WTC11 (cell line): ENCODE measurements at regions not wholly inside any gene's neighbourhood (a gene's known extent, or its start where the extent isn't known, plus 50 kb on each side); places are given as distances from the start of the nearest gene placed in this dataset.
A peak's percentile ranks its signal among the peaks of the same experiment; 100 is the strongest.

Experiments
- ATAC-seq: fragments of 200-7000 bp; cut with Tn5 transposase; 2 replicates; pipeline ENCODE4 v1.10.0; 2021; ENCODE audit warnings: mild to moderate bottlenecking, moderate library complexity
- CTCF ChIA-PET: fragments of 300-600 bp; sonication (Branson Sonifier 250); formaldehyde crosslinking; loops from one replicate; lab custom pipeline; 2021; ENCODE audit warnings: antibody characterized with exemption; lab: Charles Lee
- POLR2A ChIA-PET: fragments of 350-600 bp; sonication (Branson Sonifier 250); formaldehyde crosslinking; loops from one replicate; lab custom pipeline; 2021; ENCODE audit warnings: antibody characterized with exemption; lab: Charles Lee
- DNase-seq: peaks from one replicate; pipeline ENCODE4 v3.0.0; 2021; ENCODE audit warnings: low spot score
- H3K27ac Mint-ChIP-seq: 2 replicates; pipeline ENCODE4 v1.8.0; 2021; ENCODE audit warnings: mixed read lengths
- H3K27me3 Mint-ChIP-seq: 2 replicates; pipeline ENCODE4 v1.8.0; 2021; ENCODE audit warnings: low read depth, mild to moderate bottlenecking, moderate library complexity, mixed read lengths
- H3K36me3 Mint-ChIP-seq: 2 replicates; pipeline ENCODE4 v1.8.0; 2021; ENCODE audit warnings: mixed read lengths
- H3K4me1 Mint-ChIP-seq: 2 replicates; pipeline ENCODE4 v1.8.0; 2022; ENCODE audit warnings: mixed read lengths
- H3K4me3 Mint-ChIP-seq: 2 replicates; pipeline ENCODE4 v1.8.0; 2021; ENCODE audit warnings: mild to moderate bottlenecking, moderate library complexity, mixed read lengths
- H3K9me3 Mint-ChIP-seq: 2 replicates; pipeline ENCODE4 v1.8.0; 2021; ENCODE audit warnings: mixed read lengths
- CREB1 ChIP-seq: sonication (generic); formaldehyde crosslinking; IDR thresholded peaks from 2 replicates; pipeline ENCODE4 v1.8.0; 2023; ENCODE audit warnings: mild to moderate bottlenecking, missing genetic modification reagents
- FOXP1 ChIP-seq: sonication (generic); formaldehyde crosslinking; IDR thresholded peaks from 2 replicates; pipeline ENCODE4 v1.8.0; 2022; ENCODE audit warnings: missing genetic modification reagents, mild to moderate bottlenecking, moderate library complexity, borderline replicate concordance
- GABPB1 ChIP-seq: sonication (generic); formaldehyde crosslinking; IDR thresholded peaks from 2 replicates; pipeline ENCODE4 v1.8.1; 2023; ENCODE audit warnings: mild to moderate bottlenecking, missing genetic modification reagents
- GRHL2 ChIP-seq: fragments of 250-450 bp; sonication (Bioruptor Pico); IDR thresholded peaks from 2 replicates; pipeline ENCODE4 v1.8.0; 2022; ENCODE audit warnings: mild to moderate bottlenecking, moderate library complexity; ENCODE audit not compliant: insufficient replicate concordance, severe bottlenecking
- MXD4 ChIP-seq: fragments of 250-450 bp; sonication (Bioruptor Pico); IDR thresholded peaks from 2 replicates; pipeline ENCODE4 v1.8.0; 2021; ENCODE audit warnings: mild to moderate bottlenecking, moderate library complexity, borderline replicate concordance
- NR1H2 ChIP-seq: sonication (generic); formaldehyde crosslinking; IDR thresholded peaks from 2 replicates; pipeline ENCODE4 v1.9.0; 2021; ENCODE audit warnings: mild to moderate bottlenecking, moderate library complexity, missing genetic modification reagents
- NR2C2 ChIP-seq: sonication (generic); formaldehyde crosslinking; IDR thresholded peaks from 2 replicates; pipeline ENCODE4 v1.8.0; 2022; ENCODE audit warnings: mild to moderate bottlenecking, missing genetic modification reagents
- RELA ChIP-seq: sonication (generic); formaldehyde crosslinking; IDR thresholded peaks from 2 replicates; pipeline ENCODE4 v1.8.1; 2022; ENCODE audit warnings: missing genetic modification reagents, mild to moderate bottlenecking, borderline replicate concordance
- SOX15 ChIP-seq: fragments of 250-450 bp; sonication (Bioruptor Pico); IDR thresholded peaks from 2 replicates; pipeline ENCODE4 v1.9.0; 2021; ENCODE audit warnings: mild to moderate bottlenecking
- TCF7 ChIP-seq: sonication (generic); formaldehyde crosslinking; IDR thresholded peaks from 2 replicates; pipeline ENCODE4 v1.8.0; 2022; ENCODE audit warnings: mild to moderate bottlenecking, low read depth, missing genetic modification reagents, moderate library complexity
- TEAD4 ChIP-seq: sonication (generic); formaldehyde crosslinking; IDR thresholded peaks from 2 replicates; pipeline ENCODE4 v1.8.0; 2022; ENCODE audit warnings: mild to moderate bottlenecking, missing genetic modification reagents
- TP53 ChIP-seq: sonication (generic); formaldehyde crosslinking; IDR thresholded peaks from 2 replicates; pipeline ENCODE4 v1.8.1; 2023; ENCODE audit warnings: mild to moderate bottlenecking, missing genetic modification reagents
- ZNF232 ChIP-seq: sonication (generic); formaldehyde crosslinking; IDR thresholded peaks from 2 replicates; pipeline ENCODE4 v1.8.0; 2022; ENCODE audit warnings: mild to moderate bottlenecking, missing genetic modification reagents
- TF ChIP-seq, protein P1 (sequence below): sonication (generic); formaldehyde crosslinking; IDR thresholded peaks from 2 replicates; pipeline ENCODE4 v1.8.0; 2022; ENCODE audit warnings: mild to moderate bottlenecking, missing genetic modification reagents
- TF ChIP-seq, protein P2 (sequence below): sonication (generic); formaldehyde crosslinking; IDR thresholded peaks from 2 replicates; pipeline ENCODE4 v1.8.0; 2022; ENCODE audit warnings: mild to moderate bottlenecking, missing genetic modification reagents
- TF ChIP-seq, protein P3 (sequence below): sonication (generic); formaldehyde crosslinking; conservative IDR thresholded peaks from 2 replicates; pipeline ENCODE4 v1.8.1; 2023; ENCODE audit warnings: mild to moderate bottlenecking, low read depth, missing genetic modification reagents, moderate library complexity
- TF ChIP-seq, protein P4 (sequence below): sonication (generic); formaldehyde crosslinking; conservative IDR thresholded peaks from 2 replicates; pipeline ENCODE4 v1.8.1; 2022; ENCODE audit warnings: mild to moderate bottlenecking, missing genetic modification reagents
- TF ChIP-seq, protein P5 (sequence below): fragments of 250-450 bp; sonication (Bioruptor Pico); IDR thresholded peaks from 2 replicates; pipeline ENCODE4 v1.9.0; 2021; ENCODE audit warnings: mild to moderate bottlenecking, borderline replicate concordance
- TF ChIP-seq, protein P6 (sequence below): sonication (generic); formaldehyde crosslinking; IDR thresholded peaks from 2 replicates; pipeline ENCODE4 v1.8.0; 2022; ENCODE audit warnings: mild to moderate bottlenecking, missing genetic modification reagents
- TF ChIP-seq, protein P7 (sequence below): sonication (generic); formaldehyde crosslinking; IDR thresholded peaks from 2 replicates; pipeline ENCODE4 v1.8.0; 2023; ENCODE audit warnings: missing genetic modification reagents

DNA sequence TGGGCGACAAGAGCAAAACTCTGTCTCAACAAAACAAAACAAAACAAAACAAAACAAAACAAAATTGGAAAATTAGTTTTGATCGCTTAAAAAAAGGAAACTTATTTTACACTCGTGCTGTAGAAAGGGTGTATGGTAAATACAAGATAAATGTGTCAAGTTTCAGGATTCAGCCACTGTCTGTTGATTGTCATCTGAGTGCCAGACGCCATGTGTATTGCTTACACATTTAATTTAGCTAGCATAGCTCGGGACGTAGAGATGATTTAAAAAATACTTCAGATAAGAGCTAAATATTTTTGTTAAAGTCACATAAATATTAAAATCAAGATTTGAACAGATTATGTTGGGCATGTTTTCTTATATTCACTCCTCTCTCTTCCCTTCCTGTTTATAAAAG, 568.1 kb upstream of the ZNF804A start (continued):
- TF ChIP-seq, protein P1, sequence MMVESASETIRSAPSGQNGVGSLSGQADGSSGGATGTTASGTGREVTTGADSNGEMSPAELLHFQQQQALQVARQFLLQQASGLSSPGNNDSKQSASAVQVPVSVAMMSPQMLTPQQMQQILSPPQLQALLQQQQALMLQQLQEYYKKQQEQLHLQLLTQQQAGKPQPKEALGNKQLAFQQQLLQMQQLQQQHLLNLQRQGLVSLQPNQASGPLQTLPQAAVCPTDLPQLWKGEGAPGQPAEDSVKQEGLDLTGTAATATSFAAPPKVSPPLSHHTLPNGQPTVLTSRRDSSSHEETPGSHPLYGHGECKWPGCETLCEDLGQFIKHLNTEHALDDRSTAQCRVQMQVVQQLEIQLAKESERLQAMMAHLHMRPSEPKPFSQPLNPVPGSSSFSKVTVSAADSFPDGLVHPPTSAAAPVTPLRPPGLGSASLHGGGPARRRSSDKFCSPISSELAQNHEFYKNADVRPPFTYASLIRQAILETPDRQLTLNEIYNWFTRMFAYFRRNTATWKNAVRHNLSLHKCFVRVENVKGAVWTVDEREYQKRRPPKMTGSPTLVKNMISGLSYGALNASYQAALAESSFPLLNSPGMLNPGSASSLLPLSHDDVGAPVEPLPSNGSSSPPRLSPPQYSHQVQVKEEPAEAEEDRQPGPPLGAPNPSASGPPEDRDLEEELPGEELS (CRISPR knock-in tag), result no peak
- no peak for TF ChIP-seq ZNF232 (CRISPR knock-in tag)
- TF ChIP-seq, protein P2, sequence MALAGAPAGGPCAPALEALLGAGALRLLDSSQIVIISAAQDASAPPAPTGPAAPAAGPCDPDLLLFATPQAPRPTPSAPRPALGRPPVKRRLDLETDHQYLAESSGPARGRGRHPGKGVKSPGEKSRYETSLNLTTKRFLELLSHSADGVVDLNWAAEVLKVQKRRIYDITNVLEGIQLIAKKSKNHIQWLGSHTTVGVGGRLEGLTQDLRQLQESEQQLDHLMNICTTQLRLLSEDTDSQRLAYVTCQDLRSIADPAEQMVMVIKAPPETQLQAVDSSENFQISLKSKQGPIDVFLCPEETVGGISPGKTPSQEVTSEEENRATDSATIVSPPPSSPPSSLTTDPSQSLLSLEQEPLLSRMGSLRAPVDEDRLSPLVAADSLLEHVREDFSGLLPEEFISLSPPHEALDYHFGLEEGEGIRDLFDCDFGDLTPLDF (CRISPR knock-in tag), result no peak
- TF ChIP-seq TP53 (CRISPR knock-in tag), result no peak
- TF ChIP-seq, protein P3, sequence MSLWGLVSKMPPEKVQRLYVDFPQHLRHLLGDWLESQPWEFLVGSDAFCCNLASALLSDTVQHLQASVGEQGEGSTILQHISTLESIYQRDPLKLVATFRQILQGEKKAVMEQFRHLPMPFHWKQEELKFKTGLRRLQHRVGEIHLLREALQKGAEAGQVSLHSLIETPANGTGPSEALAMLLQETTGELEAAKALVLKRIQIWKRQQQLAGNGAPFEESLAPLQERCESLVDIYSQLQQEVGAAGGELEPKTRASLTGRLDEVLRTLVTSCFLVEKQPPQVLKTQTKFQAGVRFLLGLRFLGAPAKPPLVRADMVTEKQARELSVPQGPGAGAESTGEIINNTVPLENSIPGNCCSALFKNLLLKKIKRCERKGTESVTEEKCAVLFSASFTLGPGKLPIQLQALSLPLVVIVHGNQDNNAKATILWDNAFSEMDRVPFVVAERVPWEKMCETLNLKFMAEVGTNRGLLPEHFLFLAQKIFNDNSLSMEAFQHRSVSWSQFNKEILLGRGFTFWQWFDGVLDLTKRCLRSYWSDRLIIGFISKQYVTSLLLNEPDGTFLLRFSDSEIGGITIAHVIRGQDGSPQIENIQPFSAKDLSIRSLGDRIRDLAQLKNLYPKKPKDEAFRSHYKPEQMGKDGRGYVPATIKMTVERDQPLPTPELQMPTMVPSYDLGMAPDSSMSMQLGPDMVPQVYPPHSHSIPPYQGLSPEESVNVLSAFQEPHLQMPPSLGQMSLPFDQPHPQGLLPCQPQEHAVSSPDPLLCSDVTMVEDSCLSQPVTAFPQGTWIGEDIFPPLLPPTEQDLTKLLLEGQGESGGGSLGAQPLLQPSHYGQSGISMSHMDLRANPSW (CRISPR knock-in tag), result no peak

DNA sequence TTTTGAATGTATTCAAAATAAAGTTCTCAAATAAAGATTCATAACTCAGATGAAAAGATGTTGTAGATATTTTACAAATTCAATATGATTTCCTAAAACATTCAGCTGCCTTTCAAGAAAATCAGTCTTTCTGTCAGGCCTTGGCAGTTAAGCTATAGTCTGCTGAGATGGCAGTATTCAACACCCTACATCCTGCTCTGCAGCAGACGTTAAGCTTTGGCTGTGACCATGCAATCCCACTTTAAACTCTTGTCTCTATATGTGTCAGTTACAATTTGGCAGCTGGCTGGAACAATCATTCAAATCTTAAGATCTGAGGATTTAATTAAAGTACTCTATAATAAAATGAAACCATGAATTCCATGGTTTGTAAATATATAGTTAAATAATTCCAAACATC, 567.3 kb upstream of the ZNF804A start:
- peaks cover 26% of the 10 kb centered on the region for H3K4me1 Mint-ChIP-seq
- CTCF ChIA-PET, result no interaction called here
- TF ChIP-seq, protein P4, sequence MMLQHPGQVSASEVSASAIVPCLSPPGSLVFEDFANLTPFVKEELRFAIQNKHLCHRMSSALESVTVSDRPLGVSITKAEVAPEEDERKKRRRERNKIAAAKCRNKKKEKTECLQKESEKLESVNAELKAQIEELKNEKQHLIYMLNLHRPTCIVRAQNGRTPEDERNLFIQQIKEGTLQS (CRISPR knock-in tag), result no peak
- TF ChIP-seq GABPB1 (no peak), NR2C2 (CRISPR knock-in tag) (no peak), FOXP1 (CRISPR knock-in tag) (no peak), CREB1 (CRISPR knock-in tag) (no peak), NR1H2 (no peak), MXD4 (CRISPR knock-in tag) (no peak), TEAD4 (CRISPR knock-in tag) (no peak), GRHL2 (CRISPR knock-in tag) (no peak), TCF7 (CRISPR knock-in tag) (no peak), SOX15 (CRISPR knock-in tag) (no peak), RELA (no peak)
- TF ChIP-seq, protein P5, sequence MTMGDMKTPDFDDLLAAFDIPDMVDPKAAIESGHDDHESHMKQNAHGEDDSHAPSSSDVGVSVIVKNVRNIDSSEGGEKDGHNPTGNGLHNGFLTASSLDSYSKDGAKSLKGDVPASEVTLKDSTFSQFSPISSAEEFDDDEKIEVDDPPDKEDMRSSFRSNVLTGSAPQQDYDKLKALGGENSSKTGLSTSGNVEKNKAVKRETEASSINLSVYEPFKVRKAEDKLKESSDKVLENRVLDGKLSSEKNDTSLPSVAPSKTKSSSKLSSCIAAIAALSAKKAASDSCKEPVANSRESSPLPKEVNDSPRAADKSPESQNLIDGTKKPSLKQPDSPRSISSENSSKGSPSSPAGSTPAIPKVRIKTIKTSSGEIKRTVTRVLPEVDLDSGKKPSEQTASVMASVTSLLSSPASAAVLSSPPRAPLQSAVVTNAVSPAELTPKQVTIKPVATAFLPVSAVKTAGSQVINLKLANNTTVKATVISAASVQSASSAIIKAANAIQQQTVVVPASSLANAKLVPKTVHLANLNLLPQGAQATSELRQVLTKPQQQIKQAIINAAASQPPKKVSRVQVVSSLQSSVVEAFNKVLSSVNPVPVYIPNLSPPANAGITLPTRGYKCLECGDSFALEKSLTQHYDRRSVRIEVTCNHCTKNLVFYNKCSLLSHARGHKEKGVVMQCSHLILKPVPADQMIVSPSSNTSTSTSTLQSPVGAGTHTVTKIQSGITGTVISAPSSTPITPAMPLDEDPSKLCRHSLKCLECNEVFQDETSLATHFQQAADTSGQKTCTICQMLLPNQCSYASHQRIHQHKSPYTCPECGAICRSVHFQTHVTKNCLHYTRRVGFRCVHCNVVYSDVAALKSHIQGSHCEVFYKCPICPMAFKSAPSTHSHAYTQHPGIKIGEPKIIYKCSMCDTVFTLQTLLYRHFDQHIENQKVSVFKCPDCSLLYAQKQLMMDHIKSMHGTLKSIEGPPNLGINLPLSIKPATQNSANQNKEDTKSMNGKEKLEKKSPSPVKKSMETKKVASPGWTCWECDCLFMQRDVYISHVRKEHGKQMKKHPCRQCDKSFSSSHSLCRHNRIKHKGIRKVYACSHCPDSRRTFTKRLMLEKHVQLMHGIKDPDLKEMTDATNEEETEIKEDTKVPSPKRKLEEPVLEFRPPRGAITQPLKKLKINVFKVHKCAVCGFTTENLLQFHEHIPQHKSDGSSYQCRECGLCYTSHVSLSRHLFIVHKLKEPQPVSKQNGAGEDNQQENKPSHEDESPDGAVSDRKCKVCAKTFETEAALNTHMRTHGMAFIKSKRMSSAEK, result no peak
- TF ChIP-seq, protein P1 (CRISPR knock-in tag), result no peak
- TF ChIP-seq, protein P6, sequence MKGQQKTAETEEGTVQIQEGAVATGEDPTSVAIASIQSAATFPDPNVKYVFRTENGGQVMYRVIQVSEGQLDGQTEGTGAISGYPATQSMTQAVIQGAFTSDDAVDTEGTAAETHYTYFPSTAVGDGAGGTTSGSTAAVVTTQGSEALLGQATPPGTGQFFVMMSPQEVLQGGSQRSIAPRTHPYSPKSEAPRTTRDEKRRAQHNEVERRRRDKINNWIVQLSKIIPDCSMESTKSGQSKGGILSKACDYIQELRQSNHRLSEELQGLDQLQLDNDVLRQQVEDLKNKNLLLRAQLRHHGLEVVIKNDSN (CRISPR knock-in tag), result no peak
- TF ChIP-seq, protein P7, sequence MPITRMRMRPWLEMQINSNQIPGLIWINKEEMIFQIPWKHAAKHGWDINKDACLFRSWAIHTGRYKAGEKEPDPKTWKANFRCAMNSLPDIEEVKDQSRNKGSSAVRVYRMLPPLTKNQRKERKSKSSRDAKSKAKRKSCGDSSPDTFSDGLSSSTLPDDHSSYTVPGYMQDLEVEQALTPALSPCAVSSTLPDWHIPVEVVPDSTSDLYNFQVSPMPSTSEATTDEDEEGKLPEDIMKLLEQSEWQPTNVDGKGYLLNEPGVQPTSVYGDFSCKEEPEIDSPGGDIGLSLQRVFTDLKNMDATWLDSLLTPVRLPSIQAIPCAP (CRISPR knock-in tag), result no peak

More for the DNA sequence above, 567.3 kb upstream of the ZNF804A start:
- Mint-ChIP-seq H3K9me3 (no peaks in the 10 kb centered on the region), H3K4me3 (no peak overlapping the region), H3K27ac (no peak overlapping the region), H3K27me3 (no peaks in the 10 kb centered on the region), H3K36me3 (no peaks in the 10 kb centered on the region)
- POLR2A ChIA-PET, result no interaction called here
- DNase-seq, result no peak
- ATAC-seq, result peak; percentile 51; the same call in 1 of the 2 replicates
